ENCODE measurements at regions not wholly inside any gene's neighbourhood (a gene's known extent, or its start where the extent isn't known, plus 50 kb on each side); places are given as distances from the start of the nearest gene placed in this dataset.

GRCh38 chr4:14362385-14362784 is 639.9 kb upstream of the CPEB2 start:
- Mint-ChIP-seq H3K4me3 (no peak overlapping the region), H3K36me3 (ENCODE audit: insufficient read depth) (no peaks in the 10 kb centered on the region), H3K9me3 (peaks cover 0 to 7% of the 10 kb centered on the region in 2 donors), H3K27ac (no peak overlapping the region), H3K27me3 (no peaks in the 10 kb centered on the region), H3K4me1 (ENCODE audit: low read depth in 2 of 2) (no peaks in the 10 kb centered on the region)
- DNase-seq (no peak), ATAC-seq (replicated peaks) (no peak)

- no peak overlapping the region for H3K27ac Mint-ChIP-seq
- DNase-seq = no peak
- no peaks in the 10 kb centered on the region for H3K36me3 Mint-ChIP-seq (ENCODE audit: insufficient read depth)
- no peak for ATAC-seq (replicated peaks)
- no peaks in the 10 kb centered on the region for H3K27me3 Mint-ChIP-seq
- H3K4me3 Mint-ChIP-seq = no peak overlapping the region
- H3K9me3 Mint-ChIP-seq = peaks cover 0 to 6% of the 10 kb centered on the region in 2 donors
- no peaks in the 10 kb centered on the region for H3K4me1 Mint-ChIP-seq (ENCODE audit: low read depth in 2 of 2)
These were observed 637.2 kb upstream of the CPEB2 start for GRCh38 chr4:14364953-14365536.

GRCh38 chr4:14368391-14368790 is 633.9 kb upstream of the CPEB2 start:
- H3K4me3 Mint-ChIP-seq = no peak overlapping the region
- H3K27me3 Mint-ChIP-seq = no peaks in the 10 kb centered on the region
- peaks cover 0 to 6% of the 10 kb centered on the region in 2 donors for H3K9me3 Mint-ChIP-seq
- H3K4me1 Mint-ChIP-seq (ENCODE audit: low read depth in 2 of 2) = no peaks in the 10 kb centered on the region
- H3K36me3 Mint-ChIP-seq (ENCODE audit: insufficient read depth) = no peaks in the 10 kb centered on the region
- DNase-seq = no peak
- no peak overlapping the region for H3K27ac Mint-ChIP-seq
- no peak for ATAC-seq (replicated peaks)

GRCh38 chr4:14371131-14371530 is 631.1 kb upstream of the CPEB2 start:
- no peaks in the 10 kb centered on the region for H3K4me1 Mint-ChIP-seq (ENCODE audit: low read depth in 2 of 2)
- no peak overlapping the region for H3K27ac Mint-ChIP-seq
- ATAC-seq (replicated peaks) (no peak), DNase-seq (no peak)
- no peak overlapping the region for H3K4me3 Mint-ChIP-seq
- H3K36me3 Mint-ChIP-seq (ENCODE audit: insufficient read depth) = no peaks in the 10 kb centered on the region
- peaks cover 0 to 6% of the 10 kb centered on the region in 2 donors for H3K9me3 Mint-ChIP-seq
- H3K27me3 Mint-ChIP-seq = no peaks in the 10 kb centered on the region

GRCh38 chr4:14375816-14376215 is 626.5 kb upstream of the CPEB2 start:
- Mint-ChIP-seq H3K4me1 (ENCODE audit: low read depth in 2 of 2) (no peaks in the 10 kb centered on the region), H3K4me3 (no peak overlapping the region), H3K36me3 (ENCODE audit: insufficient read depth) (no peaks in the 10 kb centered on the region), H3K27me3 (no peaks in the 10 kb centered on the region), H3K9me3 (peaks cover 0 to 1% of the 10 kb centered on the region in 2 donors), H3K27ac (no peak overlapping the region)
- DNase-seq = no peak
- no peak for ATAC-seq (replicated peaks)

GRCh38 chr4:14379183-14379582 is 623.1 kb upstream of the CPEB2 start:
- H3K27me3 Mint-ChIP-seq = no peaks in the 10 kb centered on the region
- no peaks in the 10 kb centered on the region for H3K36me3 Mint-ChIP-seq (ENCODE audit: insufficient read depth)
- H3K9me3 Mint-ChIP-seq = no peaks in the 10 kb centered on the region
- H3K4me3 Mint-ChIP-seq = no peak overlapping the region
- DNase-seq (no peak), ATAC-seq (replicated peaks) (no peak)
- no peaks in the 10 kb centered on the region for H3K4me1 Mint-ChIP-seq (ENCODE audit: low read depth in 2 of 2)
- no peak overlapping the region for H3K27ac Mint-ChIP-seq

GRCh38 chr4:14383652-14384051 is 618.6 kb upstream of the CPEB2 start:
- DNase-seq (no peak), ATAC-seq (replicated peaks) (no peak)
- no peaks in the 10 kb centered on the region for H3K4me1 Mint-ChIP-seq (ENCODE audit: low read depth in 2 of 2)
- H3K36me3 Mint-ChIP-seq (ENCODE audit: insufficient read depth) = no peaks in the 10 kb centered on the region
- H3K27ac Mint-ChIP-seq = no peak overlapping the region
- H3K9me3 Mint-ChIP-seq = no peaks in the 10 kb centered on the region
- no peaks in the 10 kb centered on the region for H3K27me3 Mint-ChIP-seq
- H3K4me3 Mint-ChIP-seq = no peak overlapping the region

- Mint-ChIP-seq H3K9me3 (no peaks in the 10 kb centered on the region), H3K36me3 (ENCODE audit: insufficient read depth) (no peaks in the 10 kb centered on the region), H3K4me1 (ENCODE audit: low read depth in 2 of 2) (no peaks in the 10 kb centered on the region), H3K27me3 (no peaks in the 10 kb centered on the region), H3K27ac (no peak overlapping the region), H3K4me3 (no peak overlapping the region)
- DNase-seq (no peak), ATAC-seq (replicated peaks) (no peak)
These were observed 617.5 kb upstream of the CPEB2 start for GRCh38 chr4:14384824-14385223.

GRCh38 chr4:14386196-14386595 is 616.1 kb upstream of the CPEB2 start:
- H3K27ac Mint-ChIP-seq = no peak overlapping the region
- H3K27me3 Mint-ChIP-seq = no peaks in the 10 kb centered on the region
- H3K4me3 Mint-ChIP-seq = no peak overlapping the region
- no peak for ATAC-seq (replicated peaks)
- DNase-seq = no peak
- H3K4me1 Mint-ChIP-seq (ENCODE audit: low read depth in 2 of 2) = no peaks in the 10 kb centered on the region
- H3K9me3 Mint-ChIP-seq = no peaks in the 10 kb centered on the region
- H3K36me3 Mint-ChIP-seq (ENCODE audit: insufficient read depth) = no peaks in the 10 kb centered on the region

GRCh38 chr4:14387647-14388046 is 614.6 kb upstream of the CPEB2 start:
- Mint-ChIP-seq H3K4me1 (ENCODE audit: low read depth in 2 of 2) (no peaks in the 10 kb centered on the region), H3K36me3 (ENCODE audit: insufficient read depth) (peaks cover 2% of the 10 kb centered on the region), H3K27me3 (no peaks in the 10 kb centered on the region), H3K9me3 (no peaks in the 10 kb centered on the region), H3K27ac (no peak overlapping the region), H3K4me3 (no peak overlapping the region)
- DNase-seq = no peak
- no peak for ATAC-seq (replicated peaks)

GRCh38 chr4:14392378-14392777 is 609.9 kb upstream of the CPEB2 start:
- ATAC-seq (replicated peaks) (no peak), DNase-seq (no peak)
- H3K27ac Mint-ChIP-seq = no peak overlapping the region
- H3K36me3 Mint-ChIP-seq (ENCODE audit: insufficient read depth) = peaks cover 2% of the 10 kb centered on the region
- H3K9me3 Mint-ChIP-seq = no peaks in the 10 kb centered on the region
- H3K4me1 Mint-ChIP-seq (ENCODE audit: low read depth in 2 of 2) = no peaks in the 10 kb centered on the region
- no peaks in the 10 kb centered on the region for H3K27me3 Mint-ChIP-seq
- no peak overlapping the region for H3K4me3 Mint-ChIP-seq

- DNase-seq (no peak), ATAC-seq (replicated peaks) (no peak)
- Mint-ChIP-seq H3K4me3 (no peak overlapping the region), H3K36me3 (ENCODE audit: insufficient read depth) (peaks cover 2% of the 10 kb centered on the region), H3K9me3 (no peaks in the 10 kb centered on the region), H3K27ac (no peak overlapping the region), H3K4me1 (ENCODE audit: low read depth in 2 of 2) (no peaks in the 10 kb centered on the region), H3K27me3 (no peaks in the 10 kb centered on the region)
These were observed 606.1 kb upstream of the CPEB2 start for GRCh38 chr4:14396183-14396582.

- Mint-ChIP-seq H3K4me1 (ENCODE audit: low read depth in 2 of 2) (no peaks in the 10 kb centered on the region), H3K27ac (no peak overlapping the region), H3K9me3 (peaks cover 0 to 6% of the 10 kb centered on the region in 2 donors), H3K27me3 (no peaks in the 10 kb centered on the region), H3K36me3 (ENCODE audit: insufficient read depth) (no peaks in the 10 kb centered on the region), H3K4me3 (no peak overlapping the region)
- ATAC-seq (replicated peaks) (no peak), DNase-seq (no peak)
These were observed 602.4 kb upstream of the CPEB2 start for GRCh38 chr4:14399848-14400247.

GRCh38 chr4:14400307-14400706 is 602.0 kb upstream of the CPEB2 start:
- Mint-ChIP-seq H3K4me3 (no peak overlapping the region), H3K36me3 (ENCODE audit: insufficient read depth) (no peaks in the 10 kb centered on the region), H3K4me1 (ENCODE audit: low read depth in 2 of 2) (no peaks in the 10 kb centered on the region), H3K27me3 (no peaks in the 10 kb centered on the region), H3K27ac (no peak overlapping the region), H3K9me3 (peaks cover 0 to 6% of the 10 kb centered on the region in 2 donors)
- no peak for DNase-seq
- no peak for ATAC-seq (replicated peaks)

- no peak overlapping the region for H3K27ac Mint-ChIP-seq
These were observed 599.1 kb upstream of the CPEB2 start for GRCh38 chr4:14403132-14403531.

More at GRCh38 chr4:14403132-14403531, 599.1 kb upstream of the CPEB2 start:
- ATAC-seq (replicated peaks) = no peak
- H3K36me3 Mint-ChIP-seq (ENCODE audit: insufficient read depth) = no peaks in the 10 kb centered on the region
- peaks cover 0 to 6% of the 10 kb centered on the region in 2 donors for H3K9me3 Mint-ChIP-seq
- H3K4me1 Mint-ChIP-seq (ENCODE audit: low read depth in 2 of 2) = no peaks in the 10 kb centered on the region
- H3K4me3 Mint-ChIP-seq = no peak overlapping the region
- no peak for DNase-seq
- H3K27me3 Mint-ChIP-seq = no peaks in the 10 kb centered on the region
